Endothelial cell of umbilical vein (primary cell): ENCODE measurements at regions not wholly inside any gene's neighbourhood (a gene's known extent, or its start where the extent isn't known, plus 50 kb on each side); places are given as distances from the start of the nearest gene placed in this dataset.

Source experiments
- EZH2 ChIP-seq: IDR thresholded peaks from 2 replicates; pipeline ENCODE4 v1.6.1; 2012; ENCODE audit warnings: borderline replicate concordance, low read depth, mild to moderate bottlenecking, moderate library complexity, low read length, inconsistent platforms; ENCODE audit not compliant: severe bottlenecking
- GATA2 ChIP-seq: IDR thresholded peaks from 2 replicates; pipeline ENCODE4 v1.7.0; 2011; ENCODE audit warnings: low read depth, mild to moderate bottlenecking, moderate library complexity, mixed read lengths, low read length; ENCODE audit not compliant: insufficient read length, insufficient read depth
- MYC ChIP-seq: IDR thresholded peaks from one replicate; pipeline ENCODE4 v1.6.1; 2011; ENCODE audit warnings: mild to moderate bottlenecking, low read depth, low read length
- POLR2A ChIP-seq: IDR thresholded peaks from 2 replicates; pipeline ENCODE4 v1.6.1; 2012; ENCODE audit warnings: low read depth, mild to moderate bottlenecking, control low read depth, low read length
- POLR2AphosphoS5 ChIP-seq: IDR thresholded peaks from 2 replicates; pipeline ENCODE4 v1.6.1; 2012; ENCODE audit warnings: low read depth, mild to moderate bottlenecking, control low read depth, low read length, moderate library complexity; ENCODE audit not compliant: insufficient read depth
- TF ChIP-seq, protein P1 (sequence below), 2 donors: IDR thresholded peaks; 1 replicate in 1 of 2; 2 replicates in 1 of 2; pipeline ENCODE4 v1.5.1; 2011; ENCODE audit warnings: low read length in 2 of 2, mild to moderate bottlenecking in 2 of 2, moderate library complexity in 2 of 2, control low read depth in 1 of 2, inconsistent platforms in 1 of 2, low read depth in 1 of 2; ENCODE audit not compliant: insufficient read depth in 1 of 2; ENCODE audit errors: extremely low read depth in 1 of 2
- TF ChIP-seq, protein P2 (sequence below): IDR thresholded peaks from 2 replicates; pipeline ENCODE4 v1.6.1; 2011; ENCODE audit not compliant: insufficient read depth, insufficient read length

DNA sequence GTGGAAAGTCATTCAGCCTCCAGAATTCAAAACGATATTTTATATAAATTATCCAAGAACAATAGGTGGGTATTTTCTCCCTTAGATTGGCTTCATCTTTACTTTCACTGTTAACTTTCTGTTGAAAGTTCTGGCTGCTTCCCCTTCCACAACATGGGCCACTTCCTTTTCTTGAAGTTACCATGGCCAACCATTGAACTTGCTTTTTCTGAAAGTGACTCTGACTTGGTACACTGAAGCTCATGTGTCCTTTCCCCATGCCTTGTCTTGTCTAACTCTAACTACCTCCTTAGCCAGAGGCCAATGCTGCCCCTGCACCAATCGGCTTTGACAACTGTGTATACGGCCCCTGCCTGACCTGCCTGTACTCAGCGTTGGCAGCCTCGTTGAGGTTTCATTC, 225.2 kb downstream of the FAT3 start:
- TF ChIP-seq POLR2A (no peak), EZH2 (no peak), GATA2 (no peak), MYC (no peak), POLR2AphosphoS5 (no peak)
- TF ChIP-seq, protein P1, sequence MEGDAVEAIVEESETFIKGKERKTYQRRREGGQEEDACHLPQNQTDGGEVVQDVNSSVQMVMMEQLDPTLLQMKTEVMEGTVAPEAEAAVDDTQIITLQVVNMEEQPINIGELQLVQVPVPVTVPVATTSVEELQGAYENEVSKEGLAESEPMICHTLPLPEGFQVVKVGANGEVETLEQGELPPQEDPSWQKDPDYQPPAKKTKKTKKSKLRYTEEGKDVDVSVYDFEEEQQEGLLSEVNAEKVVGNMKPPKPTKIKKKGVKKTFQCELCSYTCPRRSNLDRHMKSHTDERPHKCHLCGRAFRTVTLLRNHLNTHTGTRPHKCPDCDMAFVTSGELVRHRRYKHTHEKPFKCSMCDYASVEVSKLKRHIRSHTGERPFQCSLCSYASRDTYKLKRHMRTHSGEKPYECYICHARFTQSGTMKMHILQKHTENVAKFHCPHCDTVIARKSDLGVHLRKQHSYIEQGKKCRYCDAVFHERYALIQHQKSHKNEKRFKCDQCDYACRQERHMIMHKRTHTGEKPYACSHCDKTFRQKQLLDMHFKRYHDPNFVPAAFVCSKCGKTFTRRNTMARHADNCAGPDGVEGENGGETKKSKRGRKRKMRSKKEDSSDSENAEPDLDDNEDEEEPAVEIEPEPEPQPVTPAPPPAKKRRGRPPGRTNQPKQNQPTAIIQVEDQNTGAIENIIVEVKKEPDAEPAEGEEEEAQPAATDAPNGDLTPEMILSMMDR (IDR thresholded peaks at IDR 0.05; ENCODE audit: extremely low read depth in 1 of 2, insufficient read depth in 1 of 2, low read depth in 1 of 2, low read length in 2 of 2), result no peak
- TF ChIP-seq, protein P2, sequence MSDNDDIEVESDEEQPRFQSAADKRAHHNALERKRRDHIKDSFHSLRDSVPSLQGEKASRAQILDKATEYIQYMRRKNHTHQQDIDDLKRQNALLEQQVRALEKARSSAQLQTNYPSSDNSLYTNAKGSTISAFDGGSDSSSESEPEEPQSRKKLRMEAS, result no peak
